ENCODE measurements at regions not wholly inside any gene's neighbourhood (a gene's known extent, or its start where the extent isn't known, plus 50 kb on each side); places are given as distances from the start of the nearest gene placed in this dataset.

GRCh38 chr10:6648894-6649720, 69.0 kb upstream of the PRKCQ start:
- H3K4me2 ChIP-seq (ENCODE audit: low read length), result no peak overlapping the region
- no peak overlapping the region for H3K27ac ChIP-seq (ENCODE audit: low read depth, low read length, poor library complexity, severe bottlenecking)
- H3K27me3 ChIP-seq (ENCODE audit: insufficient read depth, low read length), result no peaks in the 10 kb centered on the region

GRCh38 chr10:6647811-6648526, 67.9 kb upstream of the PRKCQ start:
- Histone ChIP-seq H3K4me1 (ENCODE audit: insufficient read depth, low read length, severe bottlenecking) (no peaks in the 10 kb centered on the region), H3K9me3 (ENCODE audit: low read length) (no peaks in the 10 kb centered on the region), H3K9ac (ENCODE audit: low read length) (no peak overlapping the region), H3K79me2 (ENCODE audit: insufficient read depth, low read length) (no peaks in the 10 kb centered on the region), H3K4me2 (ENCODE audit: low read length) (no peak overlapping the region), H4K20me1 (ENCODE audit: insufficient read depth, low read length) (no peaks in the 10 kb centered on the region), H3K36me3 (ENCODE audit: insufficient read depth, low read length) (no peaks in the 10 kb centered on the region), H3K27ac (ENCODE audit: low read depth, low read length, poor library complexity, severe bottlenecking) (no peak overlapping the region), H3K9me2 (ENCODE audit: low read depth, low read length) (no peaks in the 10 kb centered on the region), H3K4me3 (ENCODE audit: low read depth, low read length, poor library complexity, severe bottlenecking) (no peak overlapping the region), H2AFZ (ENCODE audit: low read length) (no peak overlapping the region), H3K27me3 (ENCODE audit: insufficient read depth, low read length) (no peaks in the 10 kb centered on the region), H3F3A (ENCODE audit: insufficient read depth, low read length) (no peaks in the 10 kb centered on the region)
- TF ChIP-seq CTCF (IDR thresholded peaks at IDR 0.05; ENCODE audit: low read length), result peak; percentile 62
- no peak for TF ChIP-seq EZH2 (IDR thresholded peaks at IDR 0.05; ENCODE audit: borderline replicate concordance, low read length)

More at GRCh38 chr10:6648894-6649720, 69.0 kb upstream of the PRKCQ start:
- Histone ChIP-seq H3K4me3 (ENCODE audit: low read depth, low read length, poor library complexity, severe bottlenecking) (no peak overlapping the region), H3F3A (ENCODE audit: insufficient read depth, low read length) (no peaks in the 10 kb centered on the region), H3K9ac (ENCODE audit: low read length) (no peak overlapping the region), H3K4me1 (ENCODE audit: insufficient read depth, low read length, severe bottlenecking) (no peaks in the 10 kb centered on the region), H4K20me1 (ENCODE audit: insufficient read depth, low read length) (no peaks in the 10 kb centered on the region), H3K9me2 (ENCODE audit: low read depth, low read length) (no peaks in the 10 kb centered on the region), H3K36me3 (ENCODE audit: insufficient read depth, low read length) (no peaks in the 10 kb centered on the region), H2AFZ (ENCODE audit: low read length) (no peak overlapping the region), H3K9me3 (ENCODE audit: low read length) (no peaks in the 10 kb centered on the region), H3K79me2 (ENCODE audit: insufficient read depth, low read length) (no peaks in the 10 kb centered on the region)
- TF ChIP-seq EZH2 (IDR thresholded peaks at IDR 0.05; ENCODE audit: borderline replicate concordance, low read length), result no peak
- TF ChIP-seq CTCF (IDR thresholded peaks at IDR 0.05; ENCODE audit: low read length), result no peak

- no peaks in the 10 kb centered on the region for H3K27me3 ChIP-seq (ENCODE audit: insufficient read depth, low read length)
- no peaks in the 10 kb centered on the region for H3K9me3 ChIP-seq (ENCODE audit: low read length)
- no peaks in the 10 kb centered on the region for H3F3A ChIP-seq (ENCODE audit: insufficient read depth, low read length)
- no peak for TF ChIP-seq CTCF (IDR thresholded peaks at IDR 0.05; ENCODE audit: low read length)
- TF ChIP-seq EZH2 (IDR thresholded peaks at IDR 0.05; ENCODE audit: borderline replicate concordance, low read length), result no peak
- H3K9ac ChIP-seq (ENCODE audit: low read length), result no peak overlapping the region
- no peaks in the 10 kb centered on the region for H4K20me1 ChIP-seq (ENCODE audit: insufficient read depth, low read length)
- no peak overlapping the region for H3K4me3 ChIP-seq (ENCODE audit: low read depth, low read length, poor library complexity, severe bottlenecking)
- no peak overlapping the region for H3K4me2 ChIP-seq (ENCODE audit: low read length)
- H3K27ac ChIP-seq (ENCODE audit: low read depth, low read length, poor library complexity, severe bottlenecking), result no peak overlapping the region
- no peaks in the 10 kb centered on the region for H3K4me1 ChIP-seq (ENCODE audit: insufficient read depth, low read length, severe bottlenecking)
- H3K36me3 ChIP-seq (ENCODE audit: insufficient read depth, low read length), result no peaks in the 10 kb centered on the region
- H3K9me2 ChIP-seq (ENCODE audit: low read depth, low read length), result no peaks in the 10 kb centered on the region
- H3K79me2 ChIP-seq (ENCODE audit: insufficient read depth, low read length), result no peaks in the 10 kb centered on the region
- no peak overlapping the region for H2AFZ ChIP-seq (ENCODE audit: low read length)
Observed at GRCh38 chr10:6643962-6644361, 63.9 kb upstream of the PRKCQ start.
